Lower lobe of right lung (tissue), 2 donors: ENCODE measurements at regions not wholly inside any gene's neighbourhood (a gene's known extent, or its start where the extent isn't known, plus 50 kb on each side); places are given as distances from the start of the nearest gene placed in this dataset.
"Not testable (repeated sequence)": the region's sequence is repeated elsewhere in the genome, so short reads cannot be mapped to it uniquely, and the experiment has no call there.

Experiments
- ATAC-seq, 2 donors: fragments of 200-7000 bp; cut with Tn5 transposase; one replicate each; pipeline ENCODE4 v1.9.1; 2020 to 2022; ENCODE audit warnings: mild to moderate bottlenecking in 2 of 2, moderate library complexity in 2 of 2
- DNase-seq: peaks from one replicate; pipeline ENCODE4 v3.0.0-alpha.2; 2020
- H3K27ac ChIP-seq: fragments of 200-600 bp; one replicate; pipeline ENCODE4 v1.8.0; 2022
- H3K27me3 ChIP-seq: fragments of 200-600 bp; one replicate; pipeline ENCODE4 v1.8.0; 2022; ENCODE audit warnings: low read depth
- H3K36me3 ChIP-seq: fragments of 200-600 bp; one replicate; pipeline ENCODE4 v1.8.0; 2022; ENCODE audit warnings: mild to moderate bottlenecking
- H3K4me1 ChIP-seq: fragments of 200-600 bp; one replicate; pipeline ENCODE4 v1.8.0; 2022
- H3K4me3 ChIP-seq: fragments of 200-600 bp; one replicate; pipeline ENCODE4 v1.8.0; 2022; ENCODE audit warnings: mild to moderate bottlenecking
- H3K9me3 ChIP-seq: fragments of 200-600 bp; one replicate; pipeline ENCODE4 v1.8.0; 2022
- CTCF ChIP-seq: fragments of 200-600 bp; IDR thresholded peaks from one replicate; pipeline ENCODE4 v1.8.0; 2022; ENCODE audit warnings: antibody characterized with exemption, mild to moderate bottlenecking
- intact Hi-C: fragments of 100-400 bp; cut with DNase I; formaldehyde crosslinking; loops from one replicate; pipeline ENCODE4 v1.11.0; 2022
- donor health status: DM: no; HTN: yes; CAD: no; lungs with severe emphysema.

DNA sequence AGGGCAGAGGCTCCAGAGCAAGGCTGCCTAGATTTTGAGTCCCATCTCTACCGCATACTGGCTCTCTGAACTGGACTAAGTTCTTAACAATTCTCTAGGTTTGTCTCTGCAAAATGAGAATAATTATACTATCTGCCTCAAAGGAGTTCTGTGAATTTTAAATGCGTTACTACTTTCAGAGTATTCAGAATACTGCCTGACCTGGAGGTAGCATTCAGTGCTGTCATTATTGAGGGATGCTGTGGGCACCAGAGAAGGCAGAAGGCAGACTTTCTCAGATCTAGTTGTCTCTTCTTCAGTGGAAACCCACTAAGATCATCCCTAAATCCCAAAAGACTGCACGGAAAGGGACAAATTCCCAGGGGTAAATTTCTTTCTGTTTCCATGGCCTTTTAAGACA lies 147.4 kb upstream of the RORA start:
- no peak overlapping the region for H3K27ac ChIP-seq
- H3K36me3 ChIP-seq: no peaks in the 10 kb centered on the region
- ATAC-seq (no peak), DNase-seq (no peak)
- no peaks in the 10 kb centered on the region for H3K9me3 ChIP-seq
- H3K4me3 ChIP-seq: no peak overlapping the region
- no peaks in the 10 kb centered on the region for H3K27me3 ChIP-seq
- no peaks in the 10 kb centered on the region for H3K4me1 ChIP-seq
- TF ChIP-seq CTCF: no peak
- intact Hi-C loops: no loop called here

DNA sequence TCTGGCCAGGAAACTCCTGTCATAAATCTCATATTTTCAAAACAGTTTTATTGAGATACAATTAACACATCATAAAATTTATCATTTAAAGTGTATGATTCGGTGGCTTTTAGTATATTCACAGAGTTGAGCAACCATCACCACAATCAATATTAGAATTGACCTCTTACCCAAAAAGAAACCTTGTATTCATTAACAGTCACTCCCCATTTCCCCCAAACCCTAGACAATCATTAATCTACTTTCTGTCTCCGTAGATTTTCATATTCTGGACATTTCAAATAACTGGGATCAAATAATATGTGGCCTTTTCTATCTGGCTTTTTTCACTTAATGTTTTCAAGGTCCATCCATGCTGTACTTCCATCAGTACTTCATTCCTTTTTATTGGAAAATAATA lies 145.7 kb upstream of the RORA start:
- no peaks in the 10 kb centered on the region for H3K4me1 ChIP-seq
- H3K4me3 ChIP-seq: no peak overlapping the region
- no peaks in the 10 kb centered on the region for H3K9me3 ChIP-seq
- H3K27me3 ChIP-seq: no peaks in the 10 kb centered on the region
- intact Hi-C loops: no loop called here
- H3K27ac ChIP-seq: no peak overlapping the region
- TF ChIP-seq CTCF: no peak
- no peaks in the 10 kb centered on the region for H3K36me3 ChIP-seq
- no peak for DNase-seq
- ATAC-seq: no peak

- no peaks in the 10 kb centered on the region for H3K4me1 ChIP-seq
- no peaks in the 10 kb centered on the region for H3K9me3 ChIP-seq
- intact Hi-C loops: no loop called here
- ATAC-seq (no peak), DNase-seq (no peak)
- peaks cover 4% of the 10 kb centered on the region for H3K27me3 ChIP-seq
- no peak for TF ChIP-seq CTCF
- no peaks in the 10 kb centered on the region for H3K36me3 ChIP-seq
- no peak overlapping the region for H3K27ac ChIP-seq
- H3K4me3 ChIP-seq: no peak overlapping the region
Observed at GRCh38 chr15:61367953-61368352, 138.9 kb upstream of the RORA start.

- intact Hi-C loops: no loop called here
Observed at GRCh38 chr15:61364871-61365270, 135.8 kb upstream of the RORA start.

GRCh38 chr15:61362912-61363311 lies 133.8 kb upstream of the RORA start:
- H3K4me3 ChIP-seq, intact Hi-C loops: not testable (repeated sequence)

More at GRCh38 chr15:61364871-61365270, 135.8 kb upstream of the RORA start:
- H3K4me3 ChIP-seq: no peak overlapping the region
- H3K27me3 ChIP-seq: peaks cover 4% of the 10 kb centered on the region
- H3K9me3 ChIP-seq: peaks cover 3% of the 10 kb centered on the region
- TF ChIP-seq CTCF: no peak
- H3K36me3 ChIP-seq: no peaks in the 10 kb centered on the region
- DNase-seq (no peak), ATAC-seq (no peak)
- no peak overlapping the region for H3K27ac ChIP-seq
- H3K4me1 ChIP-seq: no peaks in the 10 kb centered on the region

DNA sequence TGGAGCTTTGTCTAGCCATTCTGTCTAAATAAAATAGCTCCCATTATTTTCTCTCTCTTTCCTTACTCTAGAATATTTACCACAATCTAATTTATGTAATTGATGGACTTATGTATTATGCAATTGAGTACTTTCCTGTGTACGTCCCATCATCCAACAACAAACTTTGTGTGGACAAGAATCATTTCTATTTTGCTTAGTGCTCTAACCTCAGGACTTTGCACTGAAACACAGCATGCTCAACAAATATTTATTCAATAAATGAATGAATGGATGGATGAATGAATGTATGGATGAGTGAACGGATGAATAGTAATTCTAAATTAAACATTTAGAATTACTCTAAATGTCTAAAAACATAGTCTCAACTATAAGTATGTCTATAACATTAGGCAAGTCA lies 115.2 kb upstream of the RORA start:
- intact Hi-C loops: no loop called here
- ATAC-seq: no peak
- DNase-seq: no peak

More at GRCh38 chr15:61362912-61363311, 133.8 kb upstream of the RORA start:
- not testable (repeated sequence) for H3K36me3 ChIP-seq, H3K27me3 ChIP-seq, H3K27ac ChIP-seq, H3K9me3 ChIP-seq, ATAC-seq, H3K4me1 ChIP-seq, DNase-seq

More for the DNA sequence above, 115.2 kb upstream of the RORA start:
- Histone ChIP-seq H3K36me3 (no peaks in the 10 kb centered on the region), H3K4me3 (no peak overlapping the region), H3K27ac (no peak overlapping the region), H3K9me3 (no peaks in the 10 kb centered on the region), H3K4me1 (no peaks in the 10 kb centered on the region), H3K27me3 (no peaks in the 10 kb centered on the region)
- no peak for TF ChIP-seq CTCF
